ENCODE measurements at regions not wholly inside any gene's neighbourhood (a gene's known extent, or its start where the extent isn't known, plus 50 kb on each side); places are given as distances from the start of the nearest gene placed in this dataset.

DNA sequence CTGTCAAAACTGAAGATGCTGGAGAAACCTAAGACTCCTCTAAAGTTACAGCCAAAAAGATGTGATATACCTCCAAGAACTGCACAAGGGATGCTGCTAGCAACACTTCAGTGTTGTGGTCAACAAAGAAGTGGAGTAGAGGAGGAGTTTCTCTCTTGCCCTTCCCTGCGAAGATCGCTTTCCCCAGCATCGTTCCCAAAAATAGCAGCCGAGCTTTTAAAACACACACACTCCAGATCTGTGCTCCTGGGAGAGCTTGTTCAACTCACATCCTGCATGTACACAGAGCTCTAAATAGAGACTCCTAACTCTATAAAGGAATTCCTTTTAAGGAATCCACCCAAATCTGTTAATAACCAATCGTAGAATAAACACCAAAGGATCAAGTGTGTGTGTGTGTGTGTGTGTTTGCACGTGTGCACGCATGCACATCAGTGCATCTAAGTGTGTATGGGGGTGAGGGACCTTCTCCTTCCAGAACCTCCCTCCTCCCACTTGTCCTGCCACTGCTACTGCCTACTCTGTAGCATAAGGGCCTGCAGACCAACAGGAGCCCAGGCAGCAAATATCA, 58.5 kb downstream of the PSMG1 start:
- ATAC-seq (no peak), FAIRE-seq (no peak), DNase-seq (ENCODE audit: low read depth, low spot score) (no peak)
- ChIA-PET RAD21 (ENCODE audit: unreplicated experiment) (no interaction called here), CTCF (interaction anchor here (0.6 kb wide), 1 partner anchor 390 kb away, joined by 3 read pairs; no protein-coding TSS in a partner anchor), SMC1A (ENCODE audit: uncharacterized antibody, unreplicated experiment) (interaction anchor here (2.1 kb wide), 1 partner anchor 390 kb away, joined by 11 read pairs; no protein-coding TSS in a partner anchor), POLR2A (no interaction called here)
- Histone ChIP-seq H4K20me1 (ENCODE audit: control insufficient read depth, insufficient read depth) (no peaks in the 10 kb centered on the region), H3K27me3 (replicated peaks in 1 of 2; ENCODE audit: control insufficient read depth in 2 of 2, insufficient read depth in 2 of 2, low read length in 1 of 2) (no peaks in the 10 kb centered on the region), H3K27ac (ENCODE audit: control insufficient read depth, insufficient read depth) (no peak overlapping the region), H2AFZ (ENCODE audit: control insufficient read depth, low read depth, low read length) (no peak overlapping the region), H3K4me3 (no peak overlapping the region), H3K9ac (ENCODE audit: control insufficient read depth, insufficient read depth, low read length) (no peak overlapping the region), H3K79me2 (ENCODE audit: control insufficient read depth, insufficient read depth, low read length) (no peaks in the 10 kb centered on the region), H3K4me1 (ENCODE audit: control insufficient read depth, insufficient read depth, low read length) (no peaks in the 10 kb centered on the region), H3K9me3 (replicated peaks; ENCODE audit: control insufficient read depth, insufficient read depth, low read length) (no peaks in the 10 kb centered on the region), H3K4me2 (ENCODE audit: control insufficient read depth, insufficient read depth) (no peak overlapping the region), H3K36me3 (ENCODE audit: control insufficient read depth in 2 of 2, insufficient read depth in 2 of 2, low read length in 1 of 2) (no peaks in the 10 kb centered on the region)
- TF ChIP-seq HDAC6 (IDR thresholded peaks at IDR 0.05; ENCODE audit: unreplicated experiment), result no peak
- no peak for TF ChIP-seq BCL11A (IDR thresholded peaks at IDR 0.05; ENCODE audit: low read depth, low read length)
- TF ChIP-seq TBL1XR1 (IDR thresholded peaks at IDR 0.05; ENCODE audit: low read depth, low read length), result no peak
- TF ChIP-seq FOXM1 (IDR thresholded peaks at IDR 0.05; ENCODE audit: low read depth, low read length), result no peak
- TF ChIP-seq, protein P1, sequence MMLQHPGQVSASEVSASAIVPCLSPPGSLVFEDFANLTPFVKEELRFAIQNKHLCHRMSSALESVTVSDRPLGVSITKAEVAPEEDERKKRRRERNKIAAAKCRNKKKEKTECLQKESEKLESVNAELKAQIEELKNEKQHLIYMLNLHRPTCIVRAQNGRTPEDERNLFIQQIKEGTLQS (IDR thresholded peaks at IDR 0.05; ENCODE audit: borderline replicate concordance, extremely low read depth, low read depth, low read length), result no peak
- TF ChIP-seq, protein P2, sequence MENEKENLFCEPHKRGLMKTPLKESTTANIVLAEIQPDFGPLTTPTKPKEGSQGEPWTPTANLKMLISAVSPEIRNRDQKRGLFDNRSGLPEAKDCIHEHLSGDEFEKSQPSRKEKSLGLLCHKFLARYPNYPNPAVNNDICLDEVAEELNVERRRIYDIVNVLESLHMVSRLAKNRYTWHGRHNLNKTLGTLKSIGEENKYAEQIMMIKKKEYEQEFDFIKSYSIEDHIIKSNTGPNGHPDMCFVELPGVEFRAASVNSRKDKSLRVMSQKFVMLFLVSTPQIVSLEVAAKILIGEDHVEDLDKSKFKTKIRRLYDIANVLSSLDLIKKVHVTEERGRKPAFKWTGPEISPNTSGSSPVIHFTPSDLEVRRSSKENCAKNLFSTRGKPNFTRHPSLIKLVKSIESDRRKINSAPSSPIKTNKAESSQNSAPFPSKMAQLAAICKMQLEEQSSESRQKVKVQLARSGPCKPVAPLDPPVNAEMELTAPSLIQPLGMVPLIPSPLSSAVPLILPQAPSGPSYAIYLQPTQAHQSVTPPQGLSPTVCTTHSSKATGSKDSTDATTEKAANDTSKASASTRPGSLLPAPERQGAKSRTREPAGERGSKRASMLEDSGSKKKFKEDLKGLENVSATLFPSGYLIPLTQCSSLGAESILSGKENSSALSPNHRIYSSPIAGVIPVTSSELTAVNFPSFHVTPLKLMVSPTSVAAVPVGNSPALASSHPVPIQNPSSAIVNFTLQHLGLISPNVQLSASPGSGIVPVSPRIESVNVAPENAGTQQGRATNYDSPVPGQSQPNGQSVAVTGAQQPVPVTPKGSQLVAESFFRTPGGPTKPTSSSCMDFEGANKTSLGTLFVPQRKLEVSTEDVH (IDR thresholded peaks at IDR 0.05; ENCODE audit: low read depth, partially characterized antibody), result no peak
- TF ChIP-seq MYC (IDR thresholded peaks at IDR 0.05; ENCODE audit: insufficient read depth, insufficient read length, insufficient replicate concordance, low read length, severe bottlenecking), result no peak
- no peak for TF ChIP-seq JUNB (IDR thresholded peaks at IDR 0.05)
- TF ChIP-seq PML (IDR thresholded peaks at IDR 0.05; ENCODE audit: low read length), result no peak
- TF ChIP-seq RCOR1 (conservative IDR thresholded peaks at IDR 0.05; ENCODE audit: low read depth, low read length), result no peak
- TF ChIP-seq SIX5 (IDR thresholded peaks at IDR 0.05; ENCODE audit: low read depth, low read length, severe bottlenecking), result no peak
- no peak for TF ChIP-seq GATAD2B (conservative IDR thresholded peaks at IDR 0.05; ENCODE audit: low read depth)
- no peak for TF ChIP-seq CHD1 (IDR thresholded peaks at IDR 0.05; ENCODE audit: low read depth, low read length)
- TF ChIP-seq PAX5 (IDR thresholded peaks at IDR 0.05; ENCODE audit: borderline replicate concordance, low read depth, low read length), result no peak
- WGBS (ENCODE audit: insufficient coverage, insufficient replicate concordance, low lambda C conversion rate, missing lambda C conversion rate), result 51% methylated on average over 7 of the region's 7 CpGs
- no TSS peak for BruUV-seq (replicated peaks)
- intact Hi-C loops (cut with micrococcal nuclease; ENCODE audit: unreplicated experiment) (no loop called here), in situ Hi-C loops (cut with MboI) (loop anchor here (10.0 kb wide), 2 partner anchors 390 to 620 kb away; no protein-coding TSS in a partner anchor)

Data from GM12878 (cell line).